ENCODE measurements at regions not wholly inside any gene's neighbourhood (a gene's known extent, or its start where the extent isn't known, plus 50 kb on each side); places are given as distances from the start of the nearest gene placed in this dataset.
"Not testable (repeated sequence)": the region's sequence is repeated elsewhere in the genome, so short reads cannot be mapped to it uniquely, and the experiment has no call there.

DNA sequence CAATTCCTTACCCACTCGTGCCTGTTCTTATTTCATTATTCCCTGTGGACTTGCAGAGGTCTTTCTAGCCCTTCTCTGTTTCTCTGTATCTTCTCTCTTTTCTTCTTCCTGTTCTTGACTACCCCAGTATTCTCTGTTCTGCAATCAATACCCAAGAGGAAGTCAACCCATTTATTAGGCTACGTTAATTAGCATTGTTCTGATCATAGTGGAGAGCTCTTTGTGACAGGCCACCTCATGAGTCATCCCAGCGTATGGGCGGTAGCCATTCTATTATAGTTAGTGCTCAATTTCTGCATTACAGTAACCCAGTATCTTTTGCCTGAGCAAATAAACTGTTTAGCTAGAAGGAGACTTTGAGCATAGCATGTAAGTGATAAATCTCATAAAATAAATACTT, 259.5 kb upstream of the GRM7 start:
- DNase-seq (ENCODE audit: low read depth): no peak

DNA sequence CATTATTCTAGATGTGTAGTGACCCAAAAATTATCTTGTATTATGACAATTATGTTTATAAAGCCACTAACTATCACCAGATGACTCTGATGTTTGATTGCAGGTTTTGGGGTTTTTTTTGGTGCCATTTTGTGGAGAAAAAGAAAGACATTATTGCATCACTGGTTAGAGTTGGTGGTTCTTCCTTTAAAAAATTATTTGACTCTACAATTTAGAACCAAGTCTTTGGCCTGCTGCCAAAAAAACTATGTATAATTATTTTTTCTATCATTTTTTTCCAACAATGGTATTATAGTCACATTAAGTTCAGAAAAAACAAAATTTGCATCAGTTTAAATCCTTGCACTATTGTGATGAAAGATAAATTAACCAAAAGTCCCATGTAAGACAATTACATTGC, 258.6 kb upstream of the GRM7 start:
- no peak for DNase-seq (ENCODE audit: low read depth)

DNA sequence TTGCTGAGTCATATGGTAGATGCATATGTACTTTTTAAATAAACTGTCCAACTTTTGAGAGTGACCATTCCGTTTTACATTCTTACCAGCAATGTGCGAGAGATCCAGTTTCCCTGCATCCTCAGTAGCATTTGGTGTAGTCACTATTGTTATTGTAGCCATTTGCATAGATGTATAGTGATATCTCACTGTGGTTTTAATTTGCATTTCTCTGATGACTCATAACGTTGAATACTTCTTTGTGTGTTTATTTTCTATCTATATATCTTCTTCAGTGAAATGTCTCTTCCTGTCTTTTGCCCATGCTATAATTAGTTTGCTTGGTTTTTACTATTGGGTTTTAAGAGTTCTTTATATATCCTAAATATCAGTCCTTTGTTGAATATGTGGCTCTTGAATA, 255.7 kb upstream of the GRM7 start:
- no peak for DNase-seq (ENCODE audit: low read depth)

DNA sequence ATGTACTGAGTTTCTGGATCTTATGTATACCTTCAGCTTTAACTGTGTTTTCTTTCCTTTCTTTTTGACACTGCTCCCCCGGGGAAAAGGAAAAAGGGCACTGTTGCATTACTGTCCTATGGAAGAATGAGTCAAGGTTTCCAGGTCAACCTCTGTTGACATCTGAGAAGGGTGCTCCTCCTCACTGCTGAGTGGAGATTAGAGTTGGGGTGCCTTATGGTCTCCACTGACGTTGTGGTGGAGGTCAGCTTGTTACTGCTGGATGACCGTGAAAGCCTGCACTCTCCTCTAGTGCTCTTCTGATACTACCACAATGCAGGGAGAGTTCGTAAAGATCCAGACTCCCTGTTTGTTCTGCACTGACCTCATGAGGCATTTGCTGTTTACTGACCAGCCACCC, 252.1 kb upstream of the GRM7 start:
- no peak for DNase-seq (ENCODE audit: low read depth)

DNA sequence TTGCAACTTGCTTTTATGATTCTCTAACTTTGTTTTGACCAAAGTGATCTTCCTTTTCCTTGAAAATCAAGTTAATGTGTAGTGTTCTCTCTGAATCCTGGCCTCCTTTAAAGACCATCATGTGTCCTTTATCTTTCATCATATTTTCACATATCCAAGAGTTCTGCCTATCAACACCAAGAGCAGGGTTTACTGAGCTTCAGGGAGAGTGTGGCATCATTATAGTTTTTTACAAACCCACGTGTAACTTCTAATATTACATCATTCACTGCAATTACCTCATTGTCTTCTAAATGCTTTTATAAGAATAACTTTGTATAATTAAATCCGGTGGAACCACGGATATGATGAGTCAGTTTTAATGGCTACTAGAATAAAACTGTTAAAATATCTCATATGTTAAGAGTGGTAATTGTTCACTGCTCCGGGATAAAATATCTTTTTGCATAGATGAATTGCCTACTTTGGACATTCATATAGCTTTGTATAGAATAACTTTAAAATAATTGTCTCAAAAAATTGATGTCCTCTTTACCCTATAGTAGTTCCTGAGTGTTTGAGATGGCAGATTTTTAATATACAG, 248.8 kb upstream of the GRM7 start:
- no peak for DNase-seq (ENCODE audit: low read depth)

DNA sequence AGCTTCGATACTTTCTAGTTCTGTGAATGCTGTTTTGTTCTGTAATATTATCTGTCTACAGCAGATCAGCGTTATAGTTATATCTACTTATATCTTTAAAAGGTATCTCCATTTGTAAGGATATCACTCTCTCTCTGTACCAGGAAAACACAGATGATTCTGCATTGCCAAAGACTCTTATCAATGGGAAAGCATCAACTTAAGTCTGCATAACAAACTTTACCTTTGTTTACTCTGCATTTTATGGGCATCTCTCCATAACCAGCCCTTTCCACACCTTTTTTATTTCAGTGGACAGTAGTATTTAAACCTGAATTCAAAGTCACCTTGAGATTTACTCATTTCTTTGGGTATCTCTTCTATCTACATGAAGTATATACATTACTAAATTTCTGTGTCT, 238.7 kb upstream of the GRM7 start:
- DNase-seq (ENCODE audit: low read depth): no peak

DNA sequence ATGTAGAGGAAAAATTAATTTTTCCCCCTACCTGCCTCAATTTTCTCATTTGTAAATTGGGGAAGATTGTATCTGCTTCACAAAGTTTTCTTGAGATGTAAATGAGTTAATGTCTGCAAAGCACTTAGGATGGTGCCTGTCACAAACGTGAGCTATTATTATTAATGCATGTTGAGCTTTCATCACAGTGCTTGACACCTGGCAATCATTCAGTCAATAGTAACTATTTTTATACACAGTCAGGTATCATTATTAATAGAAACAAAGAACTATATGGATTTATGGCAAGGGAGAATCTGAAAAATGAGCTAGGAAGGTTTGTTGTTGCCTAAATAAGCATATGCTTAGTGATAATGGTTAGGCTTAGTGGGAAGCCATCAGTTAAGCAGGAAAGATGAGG, 238.2 kb upstream of the GRM7 start:
- DNase-seq (ENCODE audit: low read depth): no peak

DNA sequence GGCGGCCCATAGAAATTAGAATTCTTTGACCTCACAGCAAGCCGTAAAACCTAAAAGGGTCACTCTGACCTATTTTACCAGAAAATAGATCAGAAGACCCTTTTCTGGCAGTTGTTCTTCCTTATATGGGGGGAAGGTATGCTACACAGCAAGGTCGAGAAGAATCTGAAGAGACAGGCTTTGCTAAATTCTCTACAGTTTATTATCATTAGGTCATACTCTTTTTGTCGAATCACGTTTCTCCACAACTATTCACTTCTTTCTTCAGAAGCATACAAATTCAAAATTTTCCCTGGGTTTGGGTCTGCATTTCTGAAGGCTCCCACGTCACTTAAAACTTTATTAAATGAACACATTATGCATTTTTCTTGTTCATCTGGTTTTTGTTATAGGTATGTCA, 229.5 kb upstream of the GRM7 start:
- DNase-seq (ENCODE audit: low read depth): no peak

DNA sequence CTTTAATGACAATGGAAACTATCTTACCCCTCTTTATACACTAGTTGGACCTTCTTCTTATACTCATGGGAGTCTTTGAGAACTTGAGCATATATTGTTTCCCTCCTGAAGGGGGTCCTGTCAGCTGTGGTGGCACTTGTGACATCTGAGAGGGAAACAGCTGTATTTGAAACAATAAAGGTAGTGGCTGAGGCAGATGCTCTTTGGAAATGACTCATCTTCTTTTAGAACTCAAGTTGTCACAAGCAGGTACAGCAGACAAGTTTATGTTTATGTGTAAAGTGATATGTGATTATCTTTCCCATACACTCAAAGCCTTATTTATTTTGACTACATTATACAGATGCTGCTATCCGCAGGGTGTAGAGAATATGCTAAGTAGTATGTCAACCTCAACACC, 220.0 kb upstream of the GRM7 start:
- no peak for DNase-seq (ENCODE audit: low read depth)

DNA sequence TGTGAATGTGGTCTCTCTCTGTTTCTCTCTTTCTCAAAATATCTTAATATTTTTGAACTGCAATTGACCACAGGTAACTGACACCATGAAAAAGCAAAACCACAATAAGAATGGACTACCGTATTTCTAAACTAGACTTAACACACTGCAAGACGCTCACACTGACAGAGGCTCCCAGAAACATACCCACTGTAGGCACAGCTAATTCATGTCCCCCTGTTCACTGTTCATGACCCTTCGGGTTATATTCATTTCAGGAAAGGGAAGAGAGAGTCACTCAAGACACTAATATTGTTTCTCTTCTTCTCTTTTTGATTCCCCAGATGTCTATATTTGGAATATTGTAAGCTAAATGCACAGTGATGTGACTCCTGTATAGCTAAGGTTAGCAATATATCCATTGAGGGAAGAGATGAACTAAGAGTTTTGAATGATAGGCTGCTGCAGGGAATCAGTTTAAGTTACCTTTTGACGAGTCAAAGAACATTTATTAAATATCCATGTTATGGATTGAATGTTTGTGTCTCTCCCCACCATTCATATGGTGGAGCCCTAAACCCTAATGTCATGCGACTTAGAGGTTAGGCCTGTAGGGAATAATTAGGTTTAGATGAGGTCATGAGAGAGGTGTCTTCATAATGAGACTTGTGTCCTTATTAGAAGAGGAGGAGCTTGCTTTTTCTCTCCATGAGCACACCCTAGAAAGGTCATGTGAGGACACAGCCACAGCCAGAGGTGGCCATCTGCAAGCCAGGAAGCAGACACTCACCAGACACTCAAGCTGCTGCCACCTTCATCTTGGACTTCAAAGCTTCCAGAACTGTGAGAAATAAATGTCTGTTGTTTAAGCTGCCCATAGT, 216.6 kb upstream of the GRM7 start:
- DNase-seq (ENCODE audit: low read depth): no peak

DNA sequence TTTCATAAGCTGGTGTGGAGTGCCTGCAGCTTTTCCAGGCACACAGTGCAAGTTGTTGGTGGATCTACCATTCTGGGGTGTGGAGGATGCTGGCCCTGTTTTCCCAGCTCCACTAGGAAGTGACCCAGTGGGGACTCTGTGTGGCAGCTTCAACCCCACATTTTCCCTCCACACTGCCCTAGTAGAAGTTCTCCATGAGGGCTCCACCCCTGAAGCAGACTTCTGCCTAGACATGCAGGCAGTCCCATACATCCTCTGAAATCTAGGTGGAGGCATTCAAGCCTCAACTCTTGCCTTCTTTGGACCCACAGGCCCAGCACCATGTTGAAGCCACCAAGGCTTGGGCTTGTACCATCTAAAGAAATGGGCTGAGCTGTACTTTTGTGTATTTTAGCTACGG, 206.2 kb upstream of the GRM7 start:
- DNase-seq (ENCODE audit: low read depth): no peak

DNA sequence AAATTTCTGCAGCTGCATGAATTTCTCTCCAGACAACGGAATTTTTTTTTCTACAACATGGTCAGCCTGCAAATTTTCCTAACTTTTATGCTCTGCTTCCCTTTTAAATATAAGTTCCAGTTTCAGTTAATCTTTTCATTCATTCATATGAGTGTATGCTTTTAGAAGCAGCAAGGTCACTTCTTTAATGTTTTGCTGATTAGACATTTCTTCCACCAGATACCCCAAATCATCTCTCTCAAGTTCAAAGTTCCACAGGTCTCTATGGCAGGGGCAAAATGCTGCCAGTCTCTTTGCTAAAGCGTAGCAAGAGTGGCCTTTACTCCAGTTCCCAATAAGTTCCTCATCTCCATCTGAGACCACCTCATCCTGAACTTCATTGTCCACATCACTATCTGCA, 205.6 kb upstream of the GRM7 start:
- DNase-seq (ENCODE audit: low read depth): no peak

DNA sequence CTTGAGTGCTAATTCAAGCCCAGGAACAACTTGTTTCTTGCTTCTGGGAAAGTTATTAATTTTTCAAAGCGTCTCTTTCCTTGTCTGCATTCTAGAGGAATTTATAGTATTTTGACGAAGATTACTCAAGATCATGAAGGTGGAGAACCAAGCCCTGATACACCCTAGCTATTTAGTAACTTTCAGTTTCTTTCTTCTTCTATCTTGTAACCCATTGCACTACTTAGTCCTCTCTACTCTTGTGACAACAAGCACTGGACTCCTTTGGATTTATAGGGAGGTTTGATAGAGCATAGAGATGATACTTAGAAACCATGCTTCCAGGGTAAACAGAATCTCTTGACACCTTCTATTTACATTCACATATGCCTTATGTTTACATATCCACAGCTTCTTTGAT, 203.3 kb upstream of the GRM7 start:
- DNase-seq (ENCODE audit: low read depth): no peak

DNA sequence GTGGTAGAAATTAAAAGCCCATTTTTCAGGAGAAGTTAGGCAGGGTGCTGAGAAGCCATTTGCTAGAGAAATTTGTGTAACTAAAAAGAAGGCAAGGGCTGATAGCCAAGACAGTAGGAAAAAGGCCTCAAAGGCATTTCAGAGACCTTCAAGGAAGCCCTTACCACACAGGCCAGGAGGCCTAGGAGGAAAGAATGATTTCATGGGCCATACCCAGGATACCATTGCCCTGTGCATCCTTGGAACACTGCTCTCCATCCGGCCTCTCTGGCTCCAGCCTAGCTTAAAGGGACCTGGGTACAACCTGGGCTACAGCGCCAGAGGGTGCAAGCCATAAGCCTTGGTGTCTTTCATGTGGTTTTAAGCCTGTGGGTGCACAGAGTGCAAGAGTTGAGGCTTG, 193.6 kb upstream of the GRM7 start:
- no peak for DNase-seq (ENCODE audit: low read depth)

DNA sequence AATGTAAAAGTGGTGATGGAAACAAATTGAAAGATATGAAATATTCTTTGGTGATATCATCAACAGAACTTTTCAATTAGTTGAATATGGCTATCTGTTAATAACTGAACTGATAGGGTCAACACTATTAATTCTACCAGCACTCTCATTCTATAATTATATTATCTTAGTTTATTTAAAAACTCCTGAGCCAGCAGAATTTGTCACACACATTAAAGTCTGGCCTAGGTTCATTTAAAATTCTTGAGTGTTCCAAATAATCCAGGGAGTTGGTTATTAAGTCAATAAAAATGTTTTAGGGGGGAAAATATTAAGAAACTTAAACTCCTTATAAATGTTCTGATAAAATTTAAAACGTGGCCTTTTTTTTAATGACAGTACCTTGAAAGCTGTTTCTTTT, 189.6 kb upstream of the GRM7 start:
- no peak for DNase-seq (ENCODE audit: low read depth)

DNA sequence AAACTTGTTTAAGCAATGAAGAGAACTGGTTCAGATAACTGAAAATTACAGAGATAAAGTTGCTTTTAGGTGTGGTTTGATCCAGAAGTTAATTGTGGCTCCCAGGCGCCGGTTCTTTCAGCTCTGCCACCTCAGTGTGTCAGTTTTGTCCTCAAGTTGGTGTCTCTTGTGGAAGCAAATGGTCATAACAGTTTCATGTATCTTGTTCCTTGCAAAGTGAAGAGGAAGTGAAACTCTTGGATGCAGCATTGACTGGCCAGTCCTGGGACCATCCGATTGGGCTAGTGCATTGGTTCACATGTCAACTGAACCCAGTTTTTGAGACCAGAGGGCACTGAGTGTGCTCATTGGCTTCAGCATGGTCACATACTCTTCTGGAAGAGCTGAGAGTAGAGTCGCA, 181.4 kb upstream of the GRM7 start:
- DNase-seq (ENCODE audit: low read depth): no peak

DNA sequence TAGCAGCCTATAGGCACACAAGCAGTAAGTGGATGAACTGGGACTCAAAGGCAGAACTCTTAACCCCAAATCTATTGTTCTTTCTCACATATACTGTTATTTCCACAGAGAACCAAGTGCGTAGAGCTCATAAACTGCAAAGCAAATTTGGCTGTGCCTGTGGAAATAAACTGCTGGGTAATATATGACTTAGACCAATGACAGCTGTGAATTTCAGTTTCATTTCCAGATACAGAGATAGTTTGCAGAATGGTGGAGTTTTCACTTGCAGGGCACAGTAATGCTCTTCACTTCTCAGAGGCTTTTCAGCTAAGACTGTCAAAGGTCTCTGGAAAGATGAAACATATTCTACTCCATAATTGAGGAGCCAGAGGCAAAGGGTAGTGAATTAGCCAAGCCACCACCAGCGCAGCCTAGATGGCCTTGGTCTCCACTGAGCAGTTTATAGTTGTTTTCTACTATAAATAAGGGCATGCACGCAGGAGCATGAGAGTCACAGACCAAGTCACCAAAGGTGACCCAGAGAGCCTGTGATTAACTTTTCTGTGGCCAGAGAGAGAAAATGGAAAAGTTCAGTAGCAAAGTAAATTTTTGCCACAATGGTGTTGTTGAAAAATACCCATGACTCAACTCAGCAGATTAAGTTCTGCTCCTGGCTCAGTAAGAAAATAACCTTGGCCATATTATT, 180.7 kb upstream of the GRM7 start:
- no peak for DNase-seq (ENCODE audit: low read depth)

DNA sequence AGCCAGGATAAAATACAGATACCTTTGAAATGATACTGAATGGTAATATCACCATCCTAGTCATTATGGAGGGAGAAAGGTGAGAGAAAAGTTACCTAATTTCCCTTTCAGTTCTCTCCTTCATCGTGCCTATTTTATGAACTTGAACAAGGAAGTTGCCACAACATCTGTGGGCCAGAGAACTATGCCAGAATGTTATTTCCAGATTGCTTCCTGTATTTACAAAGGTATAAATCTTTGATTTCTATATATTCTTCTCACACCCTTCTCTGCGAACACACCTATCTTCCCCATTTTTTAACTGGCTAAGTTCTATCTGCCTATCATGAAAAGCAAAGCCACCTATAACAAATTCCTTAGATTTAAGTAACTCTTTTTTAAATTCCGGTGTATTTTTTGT, 163.6 kb upstream of the GRM7 start:
- no peak for DNase-seq (ENCODE audit: low read depth)

DNA sequence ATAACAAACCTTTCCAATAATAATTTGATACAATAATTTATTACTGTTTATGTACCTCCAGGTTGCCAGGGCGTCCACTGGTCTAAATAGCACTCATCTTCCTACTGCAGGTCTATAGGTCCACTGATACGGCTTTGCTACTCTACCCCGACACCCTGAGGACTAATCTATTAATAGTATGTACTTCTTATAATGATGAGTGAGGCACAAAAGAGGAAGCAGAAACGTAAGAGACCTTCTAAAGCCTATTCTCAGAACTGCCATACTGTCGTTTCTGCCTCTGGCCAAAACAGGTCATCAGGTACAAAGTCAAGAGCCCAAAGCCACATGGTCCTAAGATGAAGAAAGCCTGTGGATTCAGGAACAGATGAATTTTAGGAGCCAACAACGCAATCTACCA, 163.2 kb upstream of the GRM7 start:
- no peak for DNase-seq (ENCODE audit: low read depth)

DNA sequence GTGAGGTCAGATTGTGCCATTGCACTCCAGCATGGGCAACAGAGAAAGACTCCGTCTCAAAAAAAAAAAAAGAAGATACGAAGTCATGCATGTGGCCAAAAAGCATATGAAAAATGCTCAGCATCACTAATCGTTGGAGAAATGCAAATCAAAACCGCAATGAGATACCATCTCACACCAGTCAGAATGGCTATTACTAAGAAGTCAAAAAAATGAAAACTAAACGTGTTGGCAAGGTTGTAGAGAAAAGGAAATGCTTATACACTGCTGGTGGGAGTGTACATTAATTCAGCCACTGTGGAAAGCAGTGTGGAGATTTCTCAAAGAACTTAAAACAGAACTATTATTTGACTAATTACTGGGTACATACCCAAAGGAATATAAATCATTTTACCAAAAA, 156.1 kb upstream of the GRM7 start:
- DNase-seq (ENCODE audit: low read depth): not testable (repeated sequence)

DNA sequence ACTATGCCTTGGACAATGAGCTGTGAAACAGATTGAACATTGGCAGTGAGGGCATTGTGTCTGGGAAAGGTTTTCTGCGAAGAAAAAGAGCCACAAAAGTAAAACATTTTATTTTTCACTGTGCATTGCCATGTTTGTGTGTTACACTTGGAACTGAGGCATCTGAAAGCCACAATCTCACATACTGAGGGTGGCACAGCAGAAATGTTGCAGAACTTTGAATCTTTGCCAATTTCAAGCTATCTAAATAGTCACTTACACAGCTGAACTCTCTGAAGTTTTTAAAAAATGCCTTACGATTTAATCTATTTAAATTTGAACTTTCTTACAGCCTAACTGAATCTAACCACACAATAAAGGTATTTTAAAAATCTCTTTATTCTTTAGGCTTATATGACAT, 154.1 kb upstream of the GRM7 start:
- DNase-seq (ENCODE audit: low read depth): no peak

DNA sequence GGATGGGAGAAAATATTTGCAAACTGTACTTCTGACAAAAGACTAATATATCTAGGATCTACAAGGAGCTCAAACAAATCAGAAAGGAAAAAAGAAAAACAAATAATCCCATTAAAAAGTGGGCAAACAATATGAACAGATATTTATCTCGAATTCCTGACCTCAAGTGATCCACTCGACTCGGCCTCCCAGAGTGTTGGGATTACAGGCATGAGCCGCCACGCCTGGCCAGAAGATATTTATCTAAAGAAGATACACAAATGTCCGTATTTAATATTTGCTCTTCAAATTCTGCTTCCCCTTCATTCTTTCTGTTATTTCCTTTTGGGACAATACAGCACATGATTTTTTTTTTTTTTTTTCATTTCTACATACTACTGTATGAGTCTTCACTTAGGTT, 151.7 kb upstream of the GRM7 start:
- no peak for DNase-seq (ENCODE audit: low read depth)

DNA sequence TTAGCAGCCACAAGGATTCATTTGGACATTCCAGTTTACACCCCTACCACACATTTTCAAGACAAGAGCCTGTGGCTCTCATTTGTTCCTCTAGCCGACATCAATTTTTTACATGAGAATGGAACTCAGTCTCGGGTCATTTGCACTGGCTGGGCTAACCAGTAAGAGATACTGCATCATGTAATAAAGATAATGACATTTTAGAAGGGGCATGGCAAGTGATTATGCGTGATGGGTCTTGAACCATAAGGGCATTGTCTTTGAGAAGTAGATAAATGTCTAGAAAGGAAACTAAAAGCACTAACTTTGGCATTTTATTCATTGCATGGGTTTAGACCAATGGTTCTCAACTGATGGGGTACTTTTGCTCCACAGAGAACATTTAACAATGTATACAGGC, 146.0 kb upstream of the GRM7 start:
- DNase-seq (ENCODE audit: low read depth): no peak

DNA sequence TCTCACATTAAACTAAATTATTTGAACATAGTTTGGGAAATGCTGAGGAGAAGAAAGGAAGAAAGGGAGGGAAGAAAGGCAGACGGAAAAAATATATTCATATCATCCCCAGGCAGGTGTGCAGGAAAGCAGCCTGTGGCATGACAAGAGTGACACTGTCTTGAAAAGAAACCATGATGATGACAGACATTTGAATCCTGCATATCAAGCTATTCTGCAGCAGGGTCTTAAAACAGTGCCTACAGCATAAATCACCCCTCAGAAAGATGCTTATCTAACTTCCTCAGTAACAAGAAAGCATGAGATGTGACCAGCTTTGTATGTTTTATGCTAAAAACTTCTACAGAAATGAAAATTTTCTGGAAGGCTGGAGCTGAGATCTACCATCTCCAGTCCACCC, 144.5 kb upstream of the GRM7 start:
- DNase-seq (ENCODE audit: low read depth): no peak

Measured in GM04503 (cell line).